LNCAP (cell line): ENCODE measurements at regions not wholly inside any gene's neighbourhood (a gene's known extent, or its start where the extent isn't known, plus 50 kb on each side); places are given as distances from the start of the nearest gene placed in this dataset.

Experiments used
- TF ChIP-seq, protein P1 (sequence below): fragments of 450-650 bp; IDR thresholded peaks from 2 replicates; pipeline ENCODE4 v1.5.1; 2017; ENCODE audit warnings: mild to moderate bottlenecking

GRCh38 chr4:102420563-102421398 lies 75.5 kb upstream of the SLC39A8 start:
- TF ChIP-seq, protein P1, sequence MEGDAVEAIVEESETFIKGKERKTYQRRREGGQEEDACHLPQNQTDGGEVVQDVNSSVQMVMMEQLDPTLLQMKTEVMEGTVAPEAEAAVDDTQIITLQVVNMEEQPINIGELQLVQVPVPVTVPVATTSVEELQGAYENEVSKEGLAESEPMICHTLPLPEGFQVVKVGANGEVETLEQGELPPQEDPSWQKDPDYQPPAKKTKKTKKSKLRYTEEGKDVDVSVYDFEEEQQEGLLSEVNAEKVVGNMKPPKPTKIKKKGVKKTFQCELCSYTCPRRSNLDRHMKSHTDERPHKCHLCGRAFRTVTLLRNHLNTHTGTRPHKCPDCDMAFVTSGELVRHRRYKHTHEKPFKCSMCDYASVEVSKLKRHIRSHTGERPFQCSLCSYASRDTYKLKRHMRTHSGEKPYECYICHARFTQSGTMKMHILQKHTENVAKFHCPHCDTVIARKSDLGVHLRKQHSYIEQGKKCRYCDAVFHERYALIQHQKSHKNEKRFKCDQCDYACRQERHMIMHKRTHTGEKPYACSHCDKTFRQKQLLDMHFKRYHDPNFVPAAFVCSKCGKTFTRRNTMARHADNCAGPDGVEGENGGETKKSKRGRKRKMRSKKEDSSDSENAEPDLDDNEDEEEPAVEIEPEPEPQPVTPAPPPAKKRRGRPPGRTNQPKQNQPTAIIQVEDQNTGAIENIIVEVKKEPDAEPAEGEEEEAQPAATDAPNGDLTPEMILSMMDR: peak; percentile 58

- TF ChIP-seq, protein P1: no peak
Observed at GRCh38 chr4:102422843-102423242, 77.6 kb upstream of the SLC39A8 start.

- TF ChIP-seq, protein P1: no peak
Observed at GRCh38 chr4:102423375-102423774, 77.8 kb upstream of the NFKB1 start.

GRCh38 chr4:102427371-102427998 lies 73.7 kb upstream of the NFKB1 start:
- TF ChIP-seq, protein P1: no peak

GRCh38 chr4:102428122-102428521 lies 73.0 kb upstream of the NFKB1 start:
- TF ChIP-seq, protein P1: no peak

DNA sequence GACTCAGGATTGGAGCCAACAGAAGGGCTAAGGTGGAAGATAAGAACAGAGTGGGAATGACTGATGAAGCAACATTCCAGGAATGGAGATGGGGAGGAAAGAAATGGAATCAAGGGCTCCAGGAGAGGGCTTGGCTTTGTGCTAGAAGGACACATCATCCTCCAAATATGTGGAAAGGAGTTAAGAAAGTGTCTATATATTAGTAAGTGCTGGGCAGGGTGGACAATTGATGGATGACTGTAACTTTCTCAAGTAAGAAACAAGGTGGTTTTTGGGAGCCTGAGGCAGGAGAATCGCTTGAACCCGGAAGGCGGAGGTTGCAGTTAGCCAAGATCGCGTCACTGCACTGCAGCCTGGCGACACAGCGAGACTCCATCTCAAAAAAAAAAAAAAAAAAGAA lies 71.6 kb upstream of the NFKB1 start:
- TF ChIP-seq, protein P1: no peak

DNA sequence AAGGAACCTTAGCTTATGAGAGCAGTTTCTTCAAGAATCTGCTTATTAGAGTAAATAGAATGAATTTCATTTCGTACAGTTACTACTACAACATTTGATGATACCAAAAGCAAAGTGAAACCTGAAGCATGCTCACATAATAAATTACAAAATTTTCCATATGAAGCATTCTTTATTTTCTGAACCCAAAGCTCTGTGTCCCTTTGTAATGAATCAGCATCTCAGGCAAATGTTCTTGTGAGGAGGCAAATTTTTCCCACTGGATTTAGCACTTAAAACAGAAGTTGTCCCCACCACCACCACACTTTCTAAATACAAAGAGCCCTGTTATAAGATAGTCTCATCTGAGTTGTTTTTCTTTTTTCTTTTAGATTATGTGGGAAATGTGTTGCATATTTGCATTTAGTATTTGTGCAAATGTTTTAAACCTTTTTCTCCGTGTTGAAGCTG lies 70.7 kb upstream of the NFKB1 start:
- TF ChIP-seq, protein P1: no peak
